T-cell (primary cell): ENCODE measurements at regions not wholly inside any gene's neighbourhood (a gene's known extent, or its start where the extent isn't known, plus 50 kb on each side); places are given as distances from the start of the nearest gene placed in this dataset.

Experiments used
- ATAC-seq, 4 experiments: fragments of 200-7000 bp in 3 of 4; fragments of 150-1000 bp in 1 of 4; cut with Tn5 transposase; replicated peaks in 1 of 4; 1 replicate in 3 of 4; 2 replicates in 1 of 4; pipeline ENCODE4 v1.10.0; 2021; ENCODE audit warnings: moderate library complexity in 3 of 4, mild to moderate bottlenecking in 2 of 4, moderate number of reproducible peaks in 1 of 4
- CTCF ChIA-PET, 2 donors: fragments of 300-600 bp; sonication (Branson Sonifier 250); formaldehyde crosslinking; loops; one replicate each; lab custom pipeline; 2022; ENCODE audit warnings: antibody characterized with exemption in 2 of 2; lab: Charles Lee
- POLR2A ChIA-PET, 2 donors: fragments of 300-600 bp; sonication (Branson Sonifier 250); formaldehyde crosslinking; loops; one replicate each; lab custom pipeline; 2022; ENCODE audit warnings: antibody characterized with exemption in 2 of 2; lab: Charles Lee
- DNase-seq, 35 experiments: peaks; one replicate each; pipeline versions ENCODE4 v3.0.0 to v3.0.0-alpha.2; 2013 to 2023
- H3K27ac ChIP-seq: one replicate; pipeline ENCODE4 v1.5.1; 2013; ENCODE audit warnings: low read length
- H3K27me3 ChIP-seq, 2 experiments: replicated peaks in 1 of 2; 1 replicate in 1 of 2; 2 replicates in 1 of 2; pipeline versions ENCODE4 v1.6.1 to v1.7.0; 2013; ENCODE audit warnings: low read length in 1 of 2, mixed read lengths in 1 of 2; ENCODE audit not compliant: control insufficient read depth in 2 of 2, insufficient read depth in 2 of 2; ENCODE audit errors: extremely low read depth in 1 of 2
- H3K36me3 ChIP-seq, 2 donors: 1 replicate in 1 of 2; 2 replicates in 1 of 2; pipeline versions ENCODE4 v1.6.1 to v1.7.0; 2013; ENCODE audit warnings: low read length in 1 of 2; ENCODE audit not compliant: control insufficient read depth in 2 of 2, insufficient read depth in 1 of 2; ENCODE audit errors: extremely low read depth in 1 of 2
- H3K4me1 ChIP-seq, 2 experiments: 1 replicate in 1 of 2; 2 replicates in 1 of 2; pipeline versions ENCODE4 v1.6.1 to v1.7.0; 2013; ENCODE audit warnings: low read length in 2 of 2, mixed read lengths in 1 of 2; ENCODE audit not compliant: insufficient read depth in 2 of 2, control insufficient read depth in 1 of 2; ENCODE audit errors: extremely low read depth in 1 of 2
- H3K4me3 ChIP-seq, 2 donors: 1 replicate in 1 of 2; 2 replicates in 1 of 2; pipeline versions ENCODE4 v1.5.1 to v1.7.0; 2013; ENCODE audit warnings: mild to moderate bottlenecking in 2 of 2, low read length in 1 of 2, moderate library complexity in 1 of 2; ENCODE audit not compliant: control insufficient read depth in 1 of 2; ENCODE audit errors: extremely low read depth in 1 of 2
- H3K9me3 ChIP-seq: 2 replicates; pipeline ENCODE4 v1.7.0; 2013
- H3K27ac Mint-ChIP-seq, 2 donors: one replicate each; pipeline ENCODE4 v1.8.0; 2020 to 2021; ENCODE audit warnings: mild to moderate bottlenecking in 2 of 2, mixed read lengths in 2 of 2
- H3K27me3 Mint-ChIP-seq, 2 donors: one replicate each; pipeline ENCODE4 v1.8.0; 2021 to 2022; ENCODE audit warnings: mixed read lengths in 2 of 2
- H3K36me3 Mint-ChIP-seq: one replicate; pipeline ENCODE4 v1.8.0; 2021; ENCODE audit warnings: mixed read lengths
- H3K4me1 Mint-ChIP-seq, 3 donors: one replicate each; pipeline ENCODE4 v1.8.0; 2020 to 2022; ENCODE audit warnings: mixed read lengths in 3 of 3, mild to moderate bottlenecking in 1 of 3
- H3K4me3 Mint-ChIP-seq, 3 donors: one replicate each; pipeline ENCODE4 v1.8.0; 2020 to 2022; ENCODE audit warnings: mild to moderate bottlenecking in 3 of 3, mixed read lengths in 3 of 3, moderate library complexity in 3 of 3
- H3K9me3 Mint-ChIP-seq, 3 donors: one replicate each; pipeline ENCODE4 v1.8.0; 2020 to 2022; ENCODE audit warnings: mixed read lengths in 3 of 3
- WGBS: methylation state at CpG from one replicate; pipeline ENCODE4 v1.1.5; 2013; ENCODE audit warnings: missing lambda C conversion rate; ENCODE audit not compliant: insufficient coverage; 5-methylcytosine and 5-hydroxymethylcytosine counted together

DNA sequence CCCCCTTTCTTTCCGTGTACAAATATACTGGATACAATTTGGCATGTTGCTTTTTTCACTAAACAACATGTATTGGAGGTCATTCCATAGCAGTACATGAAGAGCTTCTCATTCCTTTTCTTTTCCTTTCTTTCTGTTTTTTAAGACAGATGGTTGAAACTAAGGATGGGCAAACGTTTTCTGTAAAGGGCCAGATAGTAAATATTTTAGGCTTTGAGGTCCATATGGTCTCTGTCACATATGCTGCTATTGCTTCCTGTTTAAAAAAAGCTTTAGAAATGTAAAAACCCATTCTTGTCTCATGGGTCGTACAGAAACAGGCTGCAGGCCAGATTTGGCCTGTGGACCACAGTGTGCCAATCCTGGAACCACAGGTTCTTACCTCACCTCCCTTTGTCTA lies 160.1 kb downstream of the ACER2 start:
- H3K36me3 Mint-ChIP-seq, result no peaks in the 10 kb centered on the region
- H3K4me1 ChIP-seq, result no peaks in the 10 kb centered on the region
- H3K4me3 ChIP-seq, result no peak overlapping the region
- H3K27ac ChIP-seq, result no peak overlapping the region
- ATAC-seq (no peak), DNase-seq (no peak)
- H3K9me3 ChIP-seq, result no peaks in the 10 kb centered on the region
- no peak overlapping the region for H3K27ac Mint-ChIP-seq
- ChIA-PET POLR2A (no interaction called here), CTCF (interaction anchor here in 1 of 2 donors (0.7 kb wide), 1 partner anchor 1314 kb away, joined by 3 read pairs; no protein-coding TSS in a partner anchor)
- H3K27me3 ChIP-seq, result peaks cover 0 to 2% of the 10 kb centered on the region in 2 experiments
- no peaks in the 10 kb centered on the region for H3K36me3 ChIP-seq
- 20% methylated on average over 1 of the region's 3 CpGs for WGBS
- no peak overlapping the region for H3K4me3 Mint-ChIP-seq
- H3K27me3 Mint-ChIP-seq, result peaks cover 2 to 11% of the 10 kb centered on the region in 2 donors
- no peaks in the 10 kb centered on the region for H3K9me3 Mint-ChIP-seq
- H3K4me1 Mint-ChIP-seq, result no peaks in the 10 kb centered on the region

DNA sequence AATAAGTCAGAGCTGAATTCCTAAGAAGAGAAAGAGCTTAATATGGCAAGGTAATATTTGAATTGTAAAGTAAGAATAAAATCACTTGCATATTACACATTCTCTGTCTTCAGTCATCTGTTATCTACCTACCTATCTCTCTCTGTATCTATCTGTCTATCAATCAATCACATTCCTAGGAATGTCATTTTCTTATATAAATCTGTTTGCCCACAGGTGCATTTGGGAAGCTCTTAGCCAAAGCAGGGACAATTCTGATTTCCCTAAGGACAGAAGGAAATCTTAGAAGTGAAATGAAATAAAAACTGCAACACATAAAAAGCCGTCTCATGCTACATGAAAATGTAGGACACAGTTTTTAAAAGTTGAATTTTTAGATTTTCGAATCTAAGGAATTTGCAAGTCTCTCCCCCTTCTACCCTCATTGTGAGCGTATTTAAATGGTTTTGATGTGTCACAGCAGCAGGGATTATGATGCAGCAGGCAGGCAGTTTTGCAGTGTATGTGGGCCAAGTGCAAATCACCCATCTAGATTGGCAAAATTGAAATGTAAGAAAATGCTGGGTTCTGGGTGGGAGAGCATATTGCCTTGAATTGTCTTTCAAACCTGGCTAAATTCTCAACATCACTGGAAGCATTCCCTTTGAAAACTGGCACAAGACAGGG lies 155.7 kb downstream of the ACER2 start:
- H3K9me3 ChIP-seq, result no peaks in the 10 kb centered on the region
- no peaks in the 10 kb centered on the region for H3K4me1 ChIP-seq
- ChIA-PET POLR2A (no interaction called here), CTCF (no interaction called here)
- no CpG with 5 or more reads among the region's 3 CpGs for WGBS
- H3K27me3 Mint-ChIP-seq, result peaks cover 2 to 11% of the 10 kb centered on the region in 2 donors
- H3K4me3 ChIP-seq, result no peak overlapping the region
- no peaks in the 10 kb centered on the region for H3K9me3 Mint-ChIP-seq
- DNase-seq (no peak), ATAC-seq (no peak)
- no peak overlapping the region for H3K27ac Mint-ChIP-seq
- H3K4me3 Mint-ChIP-seq, result no peak overlapping the region
- H3K36me3 ChIP-seq, result no peaks in the 10 kb centered on the region
- H3K36me3 Mint-ChIP-seq, result no peaks in the 10 kb centered on the region
- no peak overlapping the region for H3K27ac ChIP-seq
- no peaks in the 10 kb centered on the region for H3K4me1 Mint-ChIP-seq
- no peaks in the 10 kb centered on the region for H3K27me3 ChIP-seq

DNA sequence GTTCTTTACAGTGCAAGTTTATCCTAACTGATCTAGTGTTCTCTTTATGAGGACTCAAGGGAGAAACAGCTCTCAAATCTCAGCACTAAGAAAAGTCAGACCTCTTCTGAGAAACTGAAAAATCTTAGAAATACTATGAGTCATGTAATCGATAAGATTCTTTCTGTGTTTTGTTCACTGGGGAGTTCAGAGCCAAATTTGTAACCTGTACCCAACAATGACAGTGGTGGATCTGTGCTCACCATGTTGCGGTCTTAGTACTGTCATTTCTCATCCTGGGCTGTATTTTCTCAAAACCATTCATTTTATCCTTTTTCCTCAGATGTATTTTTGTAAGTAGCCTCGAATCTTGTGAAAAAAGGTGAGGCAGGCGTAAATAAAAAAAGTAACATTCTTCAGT lies 146.4 kb downstream of the ACER2 start:
- Mint-ChIP-seq H3K9me3 (peaks cover 0 to 6% (median 5%) of the 10 kb centered on the region in 3 donors), H3K36me3 (no peaks in the 10 kb centered on the region), H3K4me1 (peaks cover 0 to 9% (median 5%) of the 10 kb centered on the region in 3 donors), H3K27me3 (peaks cover 9 to 10% of the 10 kb centered on the region in 2 donors), H3K27ac (no peak overlapping the region), H3K4me3 (no peak overlapping the region)
- H3K4me3 ChIP-seq, result no peak overlapping the region
- H3K9me3 ChIP-seq, result no peaks in the 10 kb centered on the region
- H3K36me3 ChIP-seq, result no peaks in the 10 kb centered on the region
- no CpG with 5 or more reads among the region's 4 CpGs for WGBS
- no peak overlapping the region for H3K27ac ChIP-seq
- ChIA-PET POLR2A (no interaction called here), CTCF (no interaction called here)
- no peaks in the 10 kb centered on the region for H3K4me1 ChIP-seq
- ATAC-seq (no peak), DNase-seq (no peak)
- no peaks in the 10 kb centered on the region for H3K27me3 ChIP-seq

DNA sequence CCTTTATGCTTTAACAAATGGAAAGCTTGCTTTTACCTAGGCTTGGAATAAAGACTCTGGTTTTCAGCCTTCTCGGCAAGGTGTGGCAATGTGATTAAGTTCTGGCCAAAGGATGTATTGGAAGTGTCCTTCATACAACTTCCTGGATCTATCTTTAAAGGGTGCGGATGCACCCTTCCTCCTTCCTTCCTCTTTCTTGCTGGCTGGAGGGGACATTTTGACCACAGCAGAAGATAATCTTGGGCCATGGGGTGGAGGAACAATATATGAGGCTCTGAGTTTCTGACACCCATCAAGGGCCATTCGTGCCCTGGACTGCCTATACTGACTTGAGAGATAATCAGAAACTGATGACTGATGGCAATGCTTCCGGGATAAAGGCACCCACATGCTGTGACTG lies 145.7 kb downstream of the ACER2 start:
- no peak overlapping the region for H3K27ac ChIP-seq
- H3K36me3 ChIP-seq, result no peaks in the 10 kb centered on the region
- DNase-seq, result no peak
- H3K4me1 ChIP-seq, result no peaks in the 10 kb centered on the region
- H3K4me1 Mint-ChIP-seq, result peaks cover 0 to 9% (median 5%) of the 10 kb centered on the region in 3 donors
- peaks cover under 1 to 6% (median 5%) of the 10 kb centered on the region in 3 donors for H3K9me3 Mint-ChIP-seq
- H3K27ac Mint-ChIP-seq, result no peak overlapping the region
- no peaks in the 10 kb centered on the region for H3K36me3 Mint-ChIP-seq
- ATAC-seq, result no peak
- H3K27me3 ChIP-seq, result no peaks in the 10 kb centered on the region
- H3K27me3 Mint-ChIP-seq, result peaks cover 9 to 10% of the 10 kb centered on the region in 2 donors
- POLR2A ChIA-PET, result no interaction called here
- no CpG with 5 or more reads among the region's 4 CpGs for WGBS
- no peak overlapping the region for H3K4me3 ChIP-seq
- no peak overlapping the region for H3K4me3 Mint-ChIP-seq
- H3K9me3 ChIP-seq, result no peaks in the 10 kb centered on the region
- CTCF ChIA-PET, result no interaction called here

DNA sequence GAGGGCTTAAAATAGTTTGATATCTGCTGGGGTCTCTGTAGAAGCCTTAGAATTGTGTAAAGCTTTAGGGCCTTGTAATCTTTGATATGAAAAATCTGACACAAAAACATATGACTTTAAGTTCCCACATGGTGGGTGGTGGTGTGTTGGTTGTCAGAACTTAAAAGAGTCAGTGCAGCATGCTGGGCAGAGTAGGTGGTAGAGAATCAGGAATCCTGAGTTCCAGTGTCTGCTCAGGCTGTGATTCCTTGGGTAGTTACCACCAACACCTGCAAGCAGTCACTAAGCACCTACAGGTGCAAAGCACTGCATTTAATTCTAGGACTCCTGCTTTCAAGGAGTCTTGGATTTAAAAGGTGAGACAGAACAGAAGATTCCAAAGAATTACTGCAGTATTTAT lies 144.6 kb downstream of the ACER2 start:
- peaks cover 0 to 9% (median 5%) of the 10 kb centered on the region in 3 donors for H3K4me1 Mint-ChIP-seq
- peaks cover 2 to 7% (median 3%) of the 10 kb centered on the region in 3 donors for H3K9me3 Mint-ChIP-seq
- peaks cover 10 to 14% of the 10 kb centered on the region in 2 donors for H3K27me3 Mint-ChIP-seq
- Histone ChIP-seq H3K9me3 (no peaks in the 10 kb centered on the region), H3K27me3 (no peaks in the 10 kb centered on the region), H3K4me3 (no peak overlapping the region), H3K4me1 (no peaks in the 10 kb centered on the region), H3K36me3 (no peaks in the 10 kb centered on the region), H3K27ac (no peak overlapping the region)
- H3K36me3 Mint-ChIP-seq, result no peaks in the 10 kb centered on the region
- CTCF ChIA-PET, result no interaction called here
- H3K4me3 Mint-ChIP-seq, result no peak overlapping the region
- H3K27ac Mint-ChIP-seq, result no peak overlapping the region
- no peak for ATAC-seq
- POLR2A ChIA-PET, result no interaction called here
- DNase-seq, result no peak

DNA sequence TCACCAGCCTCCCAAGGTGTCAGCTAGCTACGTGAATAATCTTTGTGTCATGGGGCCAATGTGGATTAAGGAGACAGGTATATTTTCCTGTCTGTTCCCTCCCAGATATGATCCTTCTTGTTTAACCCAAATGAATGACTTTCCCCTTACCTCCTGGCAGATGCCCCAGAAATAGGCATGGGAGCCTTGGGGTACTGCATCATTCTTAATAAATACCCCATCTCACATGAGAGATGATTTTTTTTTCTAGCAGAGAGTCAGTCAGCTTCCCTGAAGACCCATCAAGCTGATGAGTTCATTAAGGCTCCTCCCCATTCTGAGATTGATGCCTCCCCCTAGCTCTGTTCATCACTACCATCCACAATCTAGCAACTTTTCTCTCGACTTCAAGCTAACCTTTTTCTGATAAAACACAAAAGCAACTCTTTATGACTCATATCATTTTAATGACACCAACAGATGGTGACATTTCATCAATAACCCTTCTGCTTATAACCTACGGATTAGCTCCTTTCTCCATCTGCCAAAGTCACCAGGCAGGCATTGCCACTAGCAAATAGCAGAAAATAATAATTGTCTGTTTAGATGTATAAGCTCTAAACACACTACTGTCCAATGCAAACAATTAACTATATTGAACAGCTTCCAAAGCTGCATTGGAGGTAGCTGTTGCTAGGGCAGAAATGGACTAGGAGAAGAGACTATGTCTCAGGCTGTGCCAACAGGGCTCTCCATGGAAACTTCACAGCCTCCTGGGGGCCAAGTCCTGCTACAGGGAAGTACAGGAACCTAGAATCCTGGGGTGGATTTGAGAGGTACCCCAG lies 143.7 kb downstream of the ACER2 start:
- POLR2A ChIA-PET, result no interaction called here
- Mint-ChIP-seq H3K4me3 (no peak overlapping the region), H3K27ac (no peak overlapping the region), H3K4me1 (peaks cover 0 to 9% (median 5%) of the 10 kb centered on the region in 3 donors), H3K27me3 (peaks cover 12 to 16% of the 10 kb centered on the region in 2 donors), H3K9me3 (peaks cover 0 to 6% (median 3%) of the 10 kb centered on the region in 3 donors), H3K36me3 (no peaks in the 10 kb centered on the region)
- no peaks in the 10 kb centered on the region for H3K9me3 ChIP-seq
- H3K27me3 ChIP-seq, result no peaks in the 10 kb centered on the region
- H3K4me1 ChIP-seq, result no peaks in the 10 kb centered on the region
- DNase-seq (no peak), ATAC-seq (no peak)
- CTCF ChIA-PET, result no interaction called here
- no peaks in the 10 kb centered on the region for H3K36me3 ChIP-seq
- 43% methylated on average over 1 of the region's 3 CpGs for WGBS
- no peak overlapping the region for H3K27ac ChIP-seq
- H3K4me3 ChIP-seq, result no peak overlapping the region
